GM12892 (cell line): ENCODE measurements at regions not wholly inside any gene's neighbourhood (a gene's known extent, or its start where the extent isn't known, plus 50 kb on each side); places are given as distances from the start of the nearest gene placed in this dataset.
"Not testable (repeated sequence)": the region's sequence is repeated elsewhere in the genome, so short reads cannot be mapped to it uniquely, and the experiment has no call there.

Source experiments
- DNase-seq: peaks from one replicate; pipeline ENCODE4 v3.0.0; 2011; ENCODE audit not compliant: insufficient read length
- FAIRE-seq: peaks from 2 replicates; lab custom pipeline; 2011; peaks lifted over from hg19 to GRCh38; lab: Jason Lieb, UNC
- POLR2A ChIP-seq: IDR thresholded peaks from 2 replicates; pipeline ENCODE4 v1.6.1; 2011; ENCODE audit warnings: low read depth, low read length, control low read depth
- POLR2AphosphoS5 ChIP-seq: IDR thresholded peaks from 2 replicates; pipeline ENCODE4 v1.6.1; 2011; ENCODE audit warnings: low read depth, low read length, control low read depth
- TAF1 ChIP-seq: IDR thresholded peaks from 2 replicates; pipeline ENCODE4 v1.6.1; 2011; ENCODE audit warnings: low read depth, mild to moderate bottlenecking, control low read depth, low read length, borderline replicate concordance

- TF ChIP-seq POLR2A (no peak), TAF1 (no peak), POLR2AphosphoS5 (no peak)
- FAIRE-seq (no peak), DNase-seq (no peak)
Measured at GRCh38 chr7:104264285-104264684, 56.5 kb upstream of the ORC5 start.

DNA sequence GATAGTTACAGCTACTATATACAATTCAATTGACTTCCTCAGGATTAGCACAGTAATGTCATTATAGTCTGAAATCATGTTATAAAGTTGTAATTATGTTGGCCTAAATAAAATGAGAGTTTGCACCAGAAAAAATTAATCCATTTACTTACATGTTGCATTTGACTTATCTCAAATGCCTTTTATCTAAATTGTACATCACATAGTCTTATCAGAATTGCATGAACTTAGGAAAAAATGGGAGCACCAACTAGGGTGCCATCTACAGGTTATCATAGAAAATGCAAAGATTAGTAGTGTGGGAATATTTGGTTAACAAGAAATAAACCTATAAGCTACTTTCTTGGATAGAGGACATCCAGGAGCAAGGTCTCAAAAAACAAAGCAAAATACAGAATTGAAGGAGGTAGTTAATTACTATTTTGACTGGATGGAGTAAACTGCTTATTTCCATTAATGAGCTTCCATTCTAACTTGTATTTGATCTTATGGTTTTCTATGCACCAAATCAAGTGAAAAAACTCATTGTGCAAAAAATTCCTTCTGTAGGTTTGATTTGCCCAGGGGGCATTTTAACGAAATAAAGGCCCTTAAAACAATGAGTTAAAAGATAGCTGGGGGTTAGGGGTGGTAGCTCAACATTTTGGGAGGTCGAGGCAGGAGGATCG, 60.0 kb upstream of the ORC5 start:
- no peak for TF ChIP-seq POLR2AphosphoS5
- TF ChIP-seq POLR2A, result no peak
- DNase-seq (no peak), FAIRE-seq (no peak)

- no peak for DNase-seq
- TF ChIP-seq POLR2AphosphoS5 (no peak), TAF1 (no peak), POLR2A (no peak)
- no peak for FAIRE-seq
Measured at GRCh38 chr7:104271948-104272347, 56.5 kb upstream of the LHFPL3 start.

DNA sequence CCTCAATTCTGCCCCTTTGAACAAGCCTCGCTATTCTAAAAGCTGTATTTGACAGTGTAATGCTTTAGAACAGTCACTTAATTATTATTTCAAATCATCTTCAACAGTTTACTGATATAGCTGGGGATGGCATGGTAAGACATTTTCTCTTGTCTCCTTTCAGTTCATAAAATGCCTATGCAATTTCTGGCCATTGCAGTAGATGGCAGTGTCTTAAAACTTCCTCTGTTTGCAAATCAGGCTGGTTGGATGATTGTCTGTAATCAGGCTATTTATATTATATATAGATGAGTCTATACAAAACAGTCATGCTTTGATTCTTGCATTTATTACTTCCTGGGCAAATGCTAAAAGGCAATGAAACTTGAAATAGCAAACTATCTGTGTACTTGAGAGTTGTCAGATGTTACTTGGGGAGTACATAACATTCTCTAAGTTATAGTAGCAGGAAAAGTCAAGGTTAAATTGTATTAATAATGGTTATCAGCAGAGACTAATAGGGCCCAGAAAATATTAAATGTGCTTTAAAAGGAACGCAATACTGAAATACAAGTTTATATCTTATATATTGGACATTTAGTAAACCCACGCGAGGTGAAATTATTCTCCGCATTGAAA, 55.5 kb upstream of the LHFPL3 start:
- TF ChIP-seq POLR2A (no peak), TAF1 (no peak), POLR2AphosphoS5 (no peak)
- no peak for DNase-seq
- FAIRE-seq, result peak; percentile 17

GRCh38 chr7:104275900-104276299, 52.5 kb upstream of the LHFPL3 start:
- TF ChIP-seq POLR2AphosphoS5 (no peak), POLR2A (no peak), TAF1 (no peak)
- FAIRE-seq (no peak), DNase-seq (no peak)

DNA sequence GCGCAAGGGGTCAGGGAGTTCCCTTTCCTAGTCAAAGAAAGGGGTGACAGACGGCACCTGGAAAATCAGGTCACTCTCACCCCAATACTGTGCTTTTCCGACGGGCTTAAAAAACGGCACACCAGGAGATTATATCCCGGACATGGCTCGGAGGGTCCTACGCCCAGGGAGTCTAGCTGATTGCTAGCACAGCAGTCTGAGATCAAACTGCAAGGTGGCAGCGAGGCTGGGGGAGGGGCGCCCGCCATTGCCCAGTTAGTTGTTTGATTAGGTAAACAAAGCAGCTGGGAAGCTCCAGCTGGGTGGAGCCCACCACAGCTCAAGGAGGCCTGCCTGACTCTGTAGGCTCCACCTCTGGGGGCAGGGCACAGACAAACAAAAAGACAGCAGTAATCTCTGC, 51.7 kb upstream of the LHFPL3 start:
- not testable (repeated sequence) for FAIRE-seq, DNase-seq
